ENCODE measurements at regions not wholly inside any gene's neighbourhood (a gene's known extent, or its start where the extent isn't known, plus 50 kb on each side); places are given as distances from the start of the nearest gene placed in this dataset.

DNA sequence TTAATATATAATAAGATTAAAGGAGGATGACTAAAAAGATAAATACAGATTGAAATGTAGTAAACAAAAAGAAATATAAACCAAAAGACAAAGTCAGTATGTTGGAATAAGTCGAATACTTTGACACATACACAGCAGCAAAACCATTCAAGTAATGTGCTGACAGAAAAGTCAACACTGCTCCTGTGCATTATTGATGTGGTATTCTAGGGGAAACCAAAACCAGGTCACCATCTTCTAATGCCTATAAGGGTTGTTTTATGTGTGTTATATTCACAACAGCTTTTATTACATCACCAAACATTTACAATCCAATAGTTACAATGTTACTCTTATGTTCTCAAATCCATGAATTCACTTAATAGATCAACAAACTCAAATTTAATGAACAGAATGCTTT is 111.8 kb upstream of the DKK2 start:
- TF ChIP-seq, protein P1, sequence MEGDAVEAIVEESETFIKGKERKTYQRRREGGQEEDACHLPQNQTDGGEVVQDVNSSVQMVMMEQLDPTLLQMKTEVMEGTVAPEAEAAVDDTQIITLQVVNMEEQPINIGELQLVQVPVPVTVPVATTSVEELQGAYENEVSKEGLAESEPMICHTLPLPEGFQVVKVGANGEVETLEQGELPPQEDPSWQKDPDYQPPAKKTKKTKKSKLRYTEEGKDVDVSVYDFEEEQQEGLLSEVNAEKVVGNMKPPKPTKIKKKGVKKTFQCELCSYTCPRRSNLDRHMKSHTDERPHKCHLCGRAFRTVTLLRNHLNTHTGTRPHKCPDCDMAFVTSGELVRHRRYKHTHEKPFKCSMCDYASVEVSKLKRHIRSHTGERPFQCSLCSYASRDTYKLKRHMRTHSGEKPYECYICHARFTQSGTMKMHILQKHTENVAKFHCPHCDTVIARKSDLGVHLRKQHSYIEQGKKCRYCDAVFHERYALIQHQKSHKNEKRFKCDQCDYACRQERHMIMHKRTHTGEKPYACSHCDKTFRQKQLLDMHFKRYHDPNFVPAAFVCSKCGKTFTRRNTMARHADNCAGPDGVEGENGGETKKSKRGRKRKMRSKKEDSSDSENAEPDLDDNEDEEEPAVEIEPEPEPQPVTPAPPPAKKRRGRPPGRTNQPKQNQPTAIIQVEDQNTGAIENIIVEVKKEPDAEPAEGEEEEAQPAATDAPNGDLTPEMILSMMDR (IDR thresholded peaks at IDR 0.05; ENCODE audit: poor library complexity, severe bottlenecking): no peak
- TF ChIP-seq EZH2 (IDR thresholded peaks at IDR 0.05; ENCODE audit: borderline replicate concordance, insufficient read depth, low read length, poor library complexity, severe bottlenecking): no peak
- no peak for TF ChIP-seq EP300 (conservative IDR thresholded peaks at IDR 0.05; ENCODE audit: poor library complexity, severe bottlenecking)
- no peak for TF ChIP-seq POLR2AphosphoS5 (IDR thresholded peaks at IDR 0.05)
- TF ChIP-seq TAF1 (IDR thresholded peaks at IDR 0.05; ENCODE audit: low read depth): no peak
- TF ChIP-seq, protein P2, sequence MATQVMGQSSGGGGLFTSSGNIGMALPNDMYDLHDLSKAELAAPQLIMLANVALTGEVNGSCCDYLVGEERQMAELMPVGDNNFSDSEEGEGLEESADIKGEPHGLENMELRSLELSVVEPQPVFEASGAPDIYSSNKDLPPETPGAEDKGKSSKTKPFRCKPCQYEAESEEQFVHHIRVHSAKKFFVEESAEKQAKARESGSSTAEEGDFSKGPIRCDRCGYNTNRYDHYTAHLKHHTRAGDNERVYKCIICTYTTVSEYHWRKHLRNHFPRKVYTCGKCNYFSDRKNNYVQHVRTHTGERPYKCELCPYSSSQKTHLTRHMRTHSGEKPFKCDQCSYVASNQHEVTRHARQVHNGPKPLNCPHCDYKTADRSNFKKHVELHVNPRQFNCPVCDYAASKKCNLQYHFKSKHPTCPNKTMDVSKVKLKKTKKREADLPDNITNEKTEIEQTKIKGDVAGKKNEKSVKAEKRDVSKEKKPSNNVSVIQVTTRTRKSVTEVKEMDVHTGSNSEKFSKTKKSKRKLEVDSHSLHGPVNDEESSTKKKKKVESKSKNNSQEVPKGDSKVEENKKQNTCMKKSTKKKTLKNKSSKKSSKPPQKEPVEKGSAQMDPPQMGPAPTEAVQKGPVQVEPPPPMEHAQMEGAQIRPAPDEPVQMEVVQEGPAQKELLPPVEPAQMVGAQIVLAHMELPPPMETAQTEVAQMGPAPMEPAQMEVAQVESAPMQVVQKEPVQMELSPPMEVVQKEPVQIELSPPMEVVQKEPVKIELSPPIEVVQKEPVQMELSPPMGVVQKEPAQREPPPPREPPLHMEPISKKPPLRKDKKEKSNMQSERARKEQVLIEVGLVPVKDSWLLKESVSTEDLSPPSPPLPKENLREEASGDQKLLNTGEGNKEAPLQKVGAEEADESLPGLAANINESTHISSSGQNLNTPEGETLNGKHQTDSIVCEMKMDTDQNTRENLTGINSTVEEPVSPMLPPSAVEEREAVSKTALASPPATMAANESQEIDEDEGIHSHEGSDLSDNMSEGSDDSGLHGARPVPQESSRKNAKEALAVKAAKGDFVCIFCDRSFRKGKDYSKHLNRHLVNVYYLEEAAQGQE (IDR thresholded peaks at IDR 0.05; ENCODE audit: borderline replicate concordance): no peak
- TF ChIP-seq SMC3 (conservative IDR thresholded peaks at IDR 0.05; ENCODE audit: poor library complexity): no peak
- no peak for TF ChIP-seq RAD21 (conservative IDR thresholded peaks at IDR 0.05)
- no peak for TF ChIP-seq MXI1 (conservative IDR thresholded peaks at IDR 0.05; ENCODE audit: poor library complexity, severe bottlenecking)

All from neural cell (in vitro differentiated cells).